HS-27A (cell line): ENCODE measurements at regions not wholly inside any gene's neighbourhood (a gene's known extent, or its start where the extent isn't known, plus 50 kb on each side); places are given as distances from the start of the nearest gene placed in this dataset.
"Not testable (repeated sequence)": the region's sequence is repeated elsewhere in the genome, so short reads cannot be mapped to it uniquely, and the experiment has no call there.

Source experiments
- DNase-seq: peaks from one replicate; pipeline ENCODE4 v3.0.0-alpha.2; 2012; ENCODE audit warnings: low read depth, missing footprints

DNA sequence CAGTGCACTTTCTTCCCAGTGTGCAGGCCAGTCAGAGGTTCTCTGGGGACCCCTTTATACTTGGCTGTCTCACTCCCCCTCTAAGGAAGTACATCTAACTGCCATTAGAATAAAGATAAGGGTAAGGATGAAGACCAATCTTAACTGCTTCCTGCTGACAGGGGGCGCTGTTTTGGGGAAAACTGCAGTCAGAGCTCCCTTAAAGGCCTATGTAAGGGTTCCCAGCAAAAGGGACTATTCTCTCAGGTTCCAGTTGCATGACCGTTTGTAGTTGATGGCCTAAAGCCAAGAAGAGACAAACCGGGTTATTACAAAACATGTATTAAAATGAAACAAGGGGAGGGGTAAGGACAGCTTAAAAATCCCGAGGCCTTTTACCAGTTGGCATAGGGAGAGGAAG, 115.6 kb upstream of the SPIN4 start:
- no peak for DNase-seq

DNA sequence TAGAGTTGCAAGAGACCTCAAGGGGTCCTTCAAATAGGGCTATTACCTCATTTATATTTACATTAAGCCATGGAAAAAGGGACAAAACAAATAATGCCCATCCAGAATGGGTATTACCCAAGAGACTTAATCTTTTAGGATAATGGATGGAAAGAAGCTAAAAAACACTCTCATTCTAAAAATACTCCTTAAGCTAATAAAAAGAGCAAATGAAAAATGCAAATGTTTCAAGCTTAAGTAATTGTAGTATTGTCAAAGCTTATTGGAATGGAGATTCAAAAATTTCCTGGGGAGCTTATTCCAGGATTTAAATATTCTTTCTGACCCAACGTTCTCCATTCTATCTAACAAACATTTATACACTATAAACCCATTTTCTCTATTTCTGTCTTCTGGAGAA, 107.8 kb upstream of the SPIN4 start:
- DNase-seq, result no peak

DNA sequence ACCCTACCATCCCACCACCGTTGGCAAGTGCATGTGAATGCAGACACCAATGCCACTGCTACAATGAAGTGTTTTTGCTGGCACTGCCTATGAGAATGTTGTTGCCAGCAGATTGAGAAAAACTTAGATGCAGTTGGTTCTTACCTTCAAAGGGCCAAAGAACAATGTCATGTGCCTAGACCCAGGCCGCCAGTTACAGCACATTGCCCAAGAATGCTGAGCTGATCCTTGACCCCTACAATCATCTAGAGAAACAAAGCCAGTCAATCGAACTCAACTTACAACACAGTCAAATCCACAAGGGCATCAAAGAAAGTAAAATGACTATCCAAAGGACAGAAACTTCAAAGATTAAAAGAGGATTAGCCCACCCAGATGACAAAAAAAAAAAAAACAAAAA, 102.4 kb upstream of the SPIN4 start:
- no peak for DNase-seq

DNA sequence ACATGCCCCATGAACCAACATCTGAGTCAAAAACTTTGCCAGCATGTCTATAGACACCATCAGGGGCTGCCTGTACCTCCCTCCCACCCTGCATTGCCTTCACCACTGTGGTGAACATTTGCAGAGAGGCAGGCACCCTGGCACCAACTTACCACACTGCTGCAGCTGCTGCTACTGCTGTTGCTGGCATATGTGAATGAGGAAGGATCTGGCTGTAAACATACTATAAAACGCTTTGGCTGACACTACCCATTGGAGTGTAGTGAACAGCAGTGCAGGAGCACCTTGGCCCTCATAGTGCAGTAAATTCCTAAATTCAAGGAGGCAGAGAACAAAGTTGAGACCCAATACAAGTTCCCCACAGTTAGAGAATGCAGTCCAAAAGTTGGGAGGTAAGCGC, 90.6 kb upstream of the SPIN4 start:
- no peak for DNase-seq

DNA sequence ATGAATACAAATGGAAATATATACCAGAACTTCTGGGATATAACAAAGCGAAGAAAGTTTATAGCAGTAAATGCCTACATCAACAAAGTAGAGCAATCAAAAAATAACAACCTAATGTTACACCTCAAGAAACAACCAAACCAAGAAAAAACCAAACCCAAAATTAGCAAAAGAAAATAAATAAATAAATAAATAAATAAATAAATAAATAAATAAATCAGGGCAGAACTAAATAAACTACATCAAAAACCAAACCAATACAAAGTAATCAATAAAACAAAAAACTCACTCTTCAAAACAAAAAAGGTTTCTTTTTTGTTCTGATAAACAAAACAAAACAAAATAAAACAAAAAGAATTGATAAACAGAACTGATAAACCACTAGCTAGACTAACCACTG, 88.4 kb upstream of the SPIN4 start:
- DNase-seq, result no peak

DNA sequence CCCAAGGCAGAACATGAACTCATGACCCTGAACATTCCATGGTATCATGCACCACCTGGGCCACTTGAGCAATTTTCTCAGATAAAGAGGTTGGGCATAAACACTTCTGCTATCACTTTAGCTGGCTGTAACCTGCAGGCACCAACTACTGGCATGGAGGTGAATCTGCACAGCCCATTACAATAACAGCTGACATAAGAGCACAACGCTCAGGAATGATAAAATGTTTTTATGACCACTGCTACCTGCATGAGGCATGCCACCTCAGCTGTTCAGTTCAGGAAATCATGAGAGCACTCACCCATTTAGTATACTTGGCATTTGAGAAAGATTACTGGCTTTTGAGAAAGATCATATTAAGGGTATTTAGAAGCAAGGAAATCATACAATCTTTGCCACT, 85.7 kb upstream of the SPIN4 start:
- DNase-seq, result no peak

DNA sequence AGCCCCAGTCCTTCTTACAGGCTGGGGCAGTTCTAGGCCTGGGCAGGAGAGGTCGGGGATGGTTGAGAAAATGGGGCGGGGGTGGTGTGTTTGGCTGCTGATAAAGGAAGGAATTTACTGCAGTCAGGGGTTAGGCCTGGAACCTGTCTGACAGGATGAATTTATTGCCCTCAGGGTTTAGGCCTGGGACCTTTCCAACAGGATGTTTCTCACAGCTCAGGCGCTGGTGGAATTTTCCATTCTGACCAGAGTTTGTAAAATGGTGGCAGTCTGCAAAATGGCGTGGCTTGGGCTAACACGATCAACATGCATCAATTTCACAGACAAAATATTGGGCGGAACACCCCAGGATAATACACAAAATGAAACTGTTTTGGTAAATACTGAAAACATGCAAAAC, 83.5 kb upstream of the SPIN4 start:
- DNase-seq, result no peak

DNA sequence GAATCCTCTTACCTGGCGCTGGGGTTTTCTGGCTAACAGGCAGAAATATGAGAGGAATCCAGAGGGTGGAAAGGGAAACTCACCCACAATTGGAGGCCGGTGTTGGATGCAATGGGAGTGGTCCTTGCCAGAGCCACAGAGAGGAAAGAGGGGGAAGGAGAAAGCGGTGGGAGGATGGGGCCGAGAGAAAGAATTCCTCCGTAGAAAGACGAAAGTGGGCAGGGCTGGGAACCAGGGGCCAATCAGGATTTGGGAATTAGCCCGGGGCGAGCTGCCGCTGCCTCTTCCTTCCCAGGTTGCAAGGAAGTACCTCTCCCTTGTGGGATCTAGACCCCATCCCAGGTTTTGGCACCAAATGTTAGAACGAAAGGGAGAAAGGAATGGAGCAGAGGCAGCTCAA, 83.1 kb upstream of the SPIN4 start:
- no peak for DNase-seq

DNA sequence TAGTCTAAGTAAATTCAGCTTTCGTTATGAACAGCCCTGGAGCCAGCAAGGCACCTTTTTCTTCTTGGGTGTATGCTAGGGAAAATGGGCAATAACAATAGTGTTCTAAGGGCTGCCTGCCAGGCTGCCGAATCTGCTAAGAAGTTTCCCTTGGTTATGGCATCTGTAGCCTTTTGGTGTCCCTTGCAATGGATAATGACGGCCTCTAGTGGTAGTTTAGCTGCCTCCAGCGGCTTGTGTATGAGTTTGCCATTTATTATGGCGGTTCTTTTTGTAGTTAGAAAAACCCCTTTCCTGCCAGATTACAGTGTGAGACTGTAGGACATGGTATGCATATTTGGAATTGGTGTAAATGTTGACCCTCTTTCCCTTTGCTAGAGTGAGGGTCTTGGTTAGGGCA, 78.9 kb upstream of the SPIN4 start:
- no peak for DNase-seq

DNA sequence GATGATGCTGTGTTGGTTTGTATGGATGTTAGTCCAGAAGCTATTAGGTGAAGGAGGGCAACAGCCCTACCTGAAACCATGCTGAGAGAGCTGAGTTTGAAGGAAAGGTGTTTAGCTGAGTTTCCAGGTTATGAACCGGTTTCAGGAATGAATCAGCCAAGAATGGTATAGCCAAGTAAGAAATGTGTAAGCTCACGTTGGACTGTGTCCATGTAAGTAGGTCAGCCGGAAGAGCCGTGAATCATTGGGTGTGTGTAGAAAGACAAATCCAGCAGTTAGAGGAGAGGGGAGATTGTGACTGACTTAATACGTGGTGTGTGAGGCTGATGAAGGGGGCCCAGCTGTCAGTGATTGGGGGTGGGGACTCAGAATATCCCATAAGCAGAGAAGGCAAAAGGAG, 77.2 kb upstream of the SPIN4 start:
- DNase-seq, result no peak

DNA sequence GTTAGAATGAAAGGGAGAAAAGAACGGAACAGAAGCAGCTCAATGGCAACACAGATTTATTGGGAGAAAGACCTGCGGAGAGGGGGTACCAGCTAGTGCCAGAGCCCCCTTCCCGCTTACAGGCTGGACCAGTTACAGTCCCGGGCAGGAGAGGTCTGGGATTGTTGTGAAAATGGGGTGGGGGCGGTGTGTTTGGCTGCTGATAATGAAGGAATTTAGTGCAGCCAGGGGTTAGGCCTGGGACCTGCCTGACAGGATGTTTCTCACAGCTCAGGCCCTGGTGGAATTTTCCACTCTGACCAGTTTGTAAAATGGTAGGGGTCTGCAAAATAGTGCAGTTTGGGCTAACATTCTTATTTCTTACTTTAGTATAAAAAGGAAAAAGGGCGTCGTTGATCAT, 75.4 kb upstream of the SPIN4 start:
- DNase-seq, result no peak

DNA sequence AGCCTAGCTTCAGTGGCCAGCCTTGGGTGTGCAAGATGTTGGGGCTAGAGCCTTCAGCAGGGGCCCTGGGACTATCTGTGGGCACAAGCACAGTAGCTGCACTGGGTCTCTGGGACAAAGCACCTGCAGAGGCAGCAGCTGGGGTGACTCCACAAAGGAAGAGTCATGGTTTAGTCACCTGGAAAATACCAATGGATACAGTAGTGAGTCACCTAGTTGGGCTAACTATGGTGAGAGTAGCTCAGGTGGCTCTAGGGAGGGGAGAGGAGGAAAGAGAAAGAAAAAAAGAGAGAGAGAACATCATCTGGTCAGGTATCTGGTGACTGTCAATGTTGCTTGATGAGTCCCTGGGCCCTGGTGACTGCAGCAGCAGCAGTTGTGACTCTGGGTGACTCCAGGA, 72.9 kb upstream of the SPIN4 start:
- DNase-seq, result no peak

DNA sequence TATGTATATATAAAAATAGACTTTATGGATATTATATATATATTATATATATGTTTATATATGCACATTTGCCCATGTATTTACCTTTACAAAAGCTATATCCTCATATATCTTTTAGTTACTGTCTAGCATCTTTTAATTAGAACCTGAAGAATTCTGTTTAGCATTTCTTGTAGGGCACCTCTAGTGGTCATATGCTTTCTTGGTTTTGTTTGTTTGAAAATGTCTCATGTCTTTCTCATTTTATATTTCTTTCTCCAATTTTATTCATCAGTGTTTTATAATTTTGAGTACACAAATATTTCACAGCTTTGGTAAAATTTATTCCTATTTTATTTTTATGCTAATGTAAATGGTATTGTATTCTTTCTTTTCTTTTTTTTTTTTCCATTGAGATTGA, 70.3 kb upstream of the SPIN4 start:
- no peak for DNase-seq

DNA sequence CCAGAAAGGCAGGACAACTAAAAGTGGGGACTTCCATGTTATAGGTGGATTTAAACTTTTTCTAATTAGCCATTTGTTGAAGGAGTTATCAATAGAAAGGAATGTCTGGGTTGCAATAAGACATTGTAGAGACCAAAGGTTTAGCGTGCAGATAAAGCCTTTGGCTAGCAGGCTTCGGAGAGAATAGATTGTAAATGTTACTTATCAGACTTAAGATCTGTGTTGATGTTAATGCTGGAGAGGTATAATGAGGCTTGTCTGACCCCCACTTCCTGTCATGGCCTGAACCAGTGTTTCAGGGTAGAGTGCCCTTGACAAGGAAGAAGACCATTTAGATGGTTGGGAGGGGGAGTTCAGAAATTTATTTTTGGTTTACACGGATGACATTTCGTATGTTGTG, 67.1 kb upstream of the SPIN4 start:
- no peak for DNase-seq

DNA sequence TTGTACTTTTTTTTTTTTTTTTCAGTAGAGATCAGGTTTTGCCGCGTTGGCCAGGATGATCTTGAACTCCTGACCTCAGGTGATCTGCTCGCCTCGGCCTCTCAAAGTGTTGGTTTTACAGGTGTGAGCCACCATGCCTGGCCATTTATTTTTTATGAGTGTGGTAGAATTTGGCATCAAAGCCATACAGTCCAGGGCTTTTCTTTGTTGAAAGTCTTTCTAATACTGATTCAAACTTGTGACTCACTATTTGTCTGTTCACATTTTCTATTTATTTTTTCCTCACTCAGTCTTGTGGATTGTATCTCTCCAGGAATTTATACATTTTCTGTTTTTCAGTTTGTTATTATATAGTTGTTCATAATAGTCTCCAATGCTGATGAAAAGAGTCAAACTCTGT, 66.5 kb upstream of the SPIN4 start:
- DNase-seq, result no peak

DNA sequence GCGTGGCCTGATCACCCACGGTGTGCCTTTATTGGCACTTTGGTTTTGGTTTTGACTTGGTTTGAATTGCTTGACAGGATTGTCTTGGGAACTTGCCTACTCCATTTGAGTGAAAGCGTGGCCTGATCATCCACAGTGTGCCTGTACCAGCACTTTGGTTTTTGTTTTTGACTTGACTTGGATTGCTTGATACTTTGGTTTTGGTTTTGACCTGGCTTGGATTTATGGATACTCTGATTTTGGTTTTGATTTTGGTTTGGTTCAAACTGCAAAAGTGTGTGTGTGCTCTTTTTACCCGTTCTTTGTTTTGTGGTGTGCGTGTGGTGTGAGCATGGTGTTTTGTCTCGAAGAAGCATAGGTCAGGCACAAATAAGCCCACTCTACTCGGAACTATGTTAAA, 58.8 kb upstream of the SPIN4 start:
- not testable (repeated sequence) for DNase-seq

DNA sequence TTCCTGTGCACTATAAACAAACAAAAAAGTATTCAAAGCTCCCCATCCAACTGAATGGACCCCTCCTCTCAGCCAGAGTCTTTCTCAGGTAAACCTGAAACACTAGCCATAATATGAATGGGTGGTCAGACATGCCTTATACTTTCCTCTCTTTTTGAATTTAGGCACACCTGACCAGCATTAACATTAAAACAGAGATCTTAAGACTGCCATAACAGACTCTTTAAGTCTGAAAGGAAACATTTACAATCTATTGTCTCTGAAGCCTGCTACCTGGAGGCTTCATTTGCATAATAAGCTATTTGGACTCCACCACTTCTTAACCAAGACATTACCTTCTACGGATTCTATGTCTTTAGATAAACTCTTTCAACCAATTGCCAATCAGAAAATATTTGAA, 56.9 kb upstream of the SPIN4 start:
- DNase-seq, result no peak

DNA sequence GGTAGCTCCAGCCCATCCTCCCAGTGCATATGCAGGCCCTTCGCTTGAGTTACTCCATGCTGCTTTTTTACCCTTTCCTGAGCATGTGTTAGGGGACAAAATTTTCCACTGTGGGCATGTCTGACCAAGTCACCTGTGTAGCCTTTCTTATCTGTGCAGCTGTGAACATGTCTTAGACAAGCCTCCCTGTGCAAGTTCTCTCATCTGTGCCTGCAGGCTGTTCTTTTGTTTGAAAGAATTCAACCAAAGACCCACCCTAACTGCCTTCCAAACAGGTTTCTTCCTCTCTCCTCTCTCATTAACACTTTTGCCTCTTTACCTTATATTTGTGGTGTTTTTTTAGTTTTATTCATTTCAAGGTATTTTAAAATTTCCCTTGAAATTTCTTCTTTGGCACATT, 53.2 kb upstream of the SPIN4 start:
- no peak for DNase-seq

DNA sequence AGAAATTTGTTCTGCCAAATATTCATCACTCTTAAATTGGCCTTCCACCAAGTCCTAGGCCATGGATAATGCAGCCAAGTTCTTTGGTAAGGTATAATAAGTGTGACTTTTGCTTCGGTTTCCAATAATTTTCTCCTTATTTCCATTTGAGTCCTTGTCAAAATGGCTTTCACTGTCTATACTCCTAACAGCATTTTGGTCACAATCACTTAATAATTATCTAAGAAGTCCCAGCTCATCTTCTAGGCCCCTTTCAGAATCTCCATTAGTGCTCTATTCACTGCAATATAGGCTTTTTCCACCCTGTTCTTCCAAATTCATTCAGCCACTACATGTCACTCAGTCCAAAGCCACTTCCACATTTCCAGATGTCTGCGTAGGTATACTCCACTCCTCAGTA, 51.0 kb upstream of the SPIN4 start:
- DNase-seq, result no peak
